SU-DHL-6 (cell line): ENCODE measurements at regions not wholly inside any gene's neighbourhood (a gene's known extent, or its start where the extent isn't known, plus 50 kb on each side); places are given as distances from the start of the nearest gene placed in this dataset.

Source experiments
- H2AFZ ChIP-seq: fragments of 200-600 bp; sonication (generic); 2 replicates; pipeline ENCODE4 v1.6.1; 2014; ENCODE audit warnings: low read depth, mild to moderate bottlenecking, moderate library complexity, mixed read lengths, antibody characterized with exemption, low read length; ENCODE audit not compliant: severe bottlenecking
- H3F3A ChIP-seq: fragments of 200-600 bp; shearing (Covaris generic); 2 replicates; pipeline ENCODE4 v1.6.0; 2016; ENCODE audit warnings: antibody characterized with exemption, mild to moderate bottlenecking; ENCODE audit not compliant: insufficient read depth
- H3K27ac ChIP-seq: fragments of 200-600 bp; sonication (generic); 2 replicates; pipeline ENCODE4 v1.5.1; 2016; ENCODE audit warnings: low read depth, mild to moderate bottlenecking, low read length, moderate library complexity, mixed read lengths
- H3K27me3 ChIP-seq: fragments of 200-600 bp; sonication (generic), shearing (Covaris generic); 2 replicates; pipeline ENCODE4 v1.6.0; 2014; ENCODE audit warnings: mild to moderate bottlenecking, low read length
- H3K36me3 ChIP-seq: fragments of 200-600 bp; sonication (generic); 2 replicates; pipeline ENCODE4 v1.6.1; 2014; ENCODE audit warnings: mild to moderate bottlenecking, low read length, mixed read lengths
- H3K4me2 ChIP-seq: fragments of 300-600, 200-600 bp; shearing (Covaris generic), sonication (generic); 2 replicates; pipeline ENCODE4 v1.6.0; 2014; ENCODE audit warnings: low read length, low read depth, mild to moderate bottlenecking; ENCODE audit not compliant: poor library complexity, severe bottlenecking
- H3K4me3 ChIP-seq: fragments of 200-600 bp; sonication (generic); 2 replicates; pipeline ENCODE4 v1.5.1; 2014; ENCODE audit warnings: antibody characterized with exemption, low read length, mild to moderate bottlenecking, mixed read lengths; ENCODE audit not compliant: insufficient read depth, poor library complexity, severe bottlenecking
- H3K79me2 ChIP-seq: fragments of 200-600 bp; sonication (generic); 2 replicates; pipeline ENCODE4 v1.6.1; 2014; ENCODE audit warnings: mild to moderate bottlenecking, low read length, moderate library complexity; ENCODE audit not compliant: insufficient read depth
- H3K9ac ChIP-seq: fragments of 200-600 bp; sonication (generic); 2 replicates; pipeline ENCODE4 v1.7.0; 2014; ENCODE audit warnings: mild to moderate bottlenecking, low read length
- H3K9me2 ChIP-seq: fragments of 200-600 bp; sonication (generic); replicated peaks from 2 replicates; pipeline ENCODE4 v1.6.1; 2014; ENCODE audit warnings: low read length; ENCODE audit not compliant: insufficient read depth
- H3K9me3 ChIP-seq: fragments of 200-600 bp; sonication (generic); 2 replicates; pipeline ENCODE4 v1.6.1; 2014; ENCODE audit warnings: low read length, mixed read lengths; ENCODE audit not compliant: insufficient read depth
- H4K20me1 ChIP-seq: fragments of 200-600 bp; sonication (generic); 2 replicates; pipeline ENCODE4 v1.6.1; 2014; ENCODE audit warnings: low read depth, mild to moderate bottlenecking, antibody characterized with exemption, low read length, moderate library complexity, mixed read lengths
- CTCF ChIP-seq: fragments of 200-600 bp; sonication (generic); IDR thresholded peaks from one replicate; pipeline ENCODE4 v1.5.1; 2017; ENCODE audit warnings: antibody characterized with exemption, mild to moderate bottlenecking, low read length, moderate library complexity; ENCODE audit not compliant: insufficient read depth, poor library complexity, severe bottlenecking
- EZH2phosphoT487 ChIP-seq: fragments of 200-600 bp; sonication (generic), shearing (Covaris generic); conservative IDR thresholded peaks from 2 replicates; pipeline ENCODE4 v1.6.1; 2018; ENCODE audit warnings: mild to moderate bottlenecking, antibody characterized with exemption, low read length, moderate library complexity, mixed read lengths

GRCh38 chr18:52140986-52141385 lies 199.0 kb upstream of the DCC start:
- Histone ChIP-seq H2AFZ (no peak overlapping the region), H3K27me3 (no peaks in the 10 kb centered on the region), H3K9me3 (no peaks in the 10 kb centered on the region), H3K4me3 (no peak overlapping the region), H3K9ac (no peak overlapping the region), H4K20me1 (no peaks in the 10 kb centered on the region), H3K79me2 (no peaks in the 10 kb centered on the region), H3K36me3 (no peaks in the 10 kb centered on the region), H3K4me2 (no peak overlapping the region), H3F3A (no peaks in the 10 kb centered on the region), H3K27ac (no peak overlapping the region), H3K9me2 (no peaks in the 10 kb centered on the region)
- TF ChIP-seq CTCF, result no peak
- no peak for TF ChIP-seq EZH2phosphoT487

- H4K20me1 ChIP-seq, result no peaks in the 10 kb centered on the region
- no peaks in the 10 kb centered on the region for H3K9me2 ChIP-seq
- no peaks in the 10 kb centered on the region for H3K9me3 ChIP-seq
- no peak overlapping the region for H2AFZ ChIP-seq
- H3K9ac ChIP-seq, result no peak overlapping the region
- no peak overlapping the region for H3K4me3 ChIP-seq
- no peaks in the 10 kb centered on the region for H3K36me3 ChIP-seq
- no peaks in the 10 kb centered on the region for H3K79me2 ChIP-seq
- H3F3A ChIP-seq, result no peaks in the 10 kb centered on the region
- TF ChIP-seq EZH2phosphoT487 (no peak), CTCF (no peak)
- no peak overlapping the region for H3K27ac ChIP-seq
- H3K27me3 ChIP-seq, result no peaks in the 10 kb centered on the region
- no peak overlapping the region for H3K4me2 ChIP-seq
Observed at GRCh38 chr18:52150050-52150449, 189.9 kb upstream of the DCC start.

- Histone ChIP-seq H3K27me3 (no peaks in the 10 kb centered on the region), H3K9ac (no peak overlapping the region), H3K79me2 (no peaks in the 10 kb centered on the region), H3F3A (no peaks in the 10 kb centered on the region), H3K4me2 (no peak overlapping the region), H3K4me3 (no peak overlapping the region), H3K36me3 (no peaks in the 10 kb centered on the region), H3K27ac (no peak overlapping the region), H4K20me1 (no peaks in the 10 kb centered on the region), H3K9me3 (no peaks in the 10 kb centered on the region), H2AFZ (no peak overlapping the region), H3K9me2 (no peaks in the 10 kb centered on the region)
- TF ChIP-seq CTCF (no peak), EZH2phosphoT487 (no peak)
Observed at GRCh38 chr18:52152036-52152435, 188.0 kb upstream of the DCC start.

- H2AFZ ChIP-seq, result no peak overlapping the region
- H3K4me2 ChIP-seq, result no peak overlapping the region
- H3K79me2 ChIP-seq, result no peaks in the 10 kb centered on the region
- H3K9ac ChIP-seq, result no peak overlapping the region
- TF ChIP-seq CTCF (no peak), EZH2phosphoT487 (no peak)
- no peaks in the 10 kb centered on the region for H4K20me1 ChIP-seq
- no peaks in the 10 kb centered on the region for H3K27me3 ChIP-seq
- H3F3A ChIP-seq, result no peaks in the 10 kb centered on the region
- no peaks in the 10 kb centered on the region for H3K36me3 ChIP-seq
- H3K4me3 ChIP-seq, result no peak overlapping the region
- H3K9me2 ChIP-seq, result no peaks in the 10 kb centered on the region
- H3K27ac ChIP-seq, result no peak overlapping the region
- no peaks in the 10 kb centered on the region for H3K9me3 ChIP-seq
Observed at GRCh38 chr18:52156166-52156565, 183.8 kb upstream of the DCC start.
